ENCODE measurements at regions not wholly inside any gene's neighbourhood (a gene's known extent, or its start where the extent isn't known, plus 50 kb on each side); places are given as distances from the start of the nearest gene placed in this dataset.

DNA sequence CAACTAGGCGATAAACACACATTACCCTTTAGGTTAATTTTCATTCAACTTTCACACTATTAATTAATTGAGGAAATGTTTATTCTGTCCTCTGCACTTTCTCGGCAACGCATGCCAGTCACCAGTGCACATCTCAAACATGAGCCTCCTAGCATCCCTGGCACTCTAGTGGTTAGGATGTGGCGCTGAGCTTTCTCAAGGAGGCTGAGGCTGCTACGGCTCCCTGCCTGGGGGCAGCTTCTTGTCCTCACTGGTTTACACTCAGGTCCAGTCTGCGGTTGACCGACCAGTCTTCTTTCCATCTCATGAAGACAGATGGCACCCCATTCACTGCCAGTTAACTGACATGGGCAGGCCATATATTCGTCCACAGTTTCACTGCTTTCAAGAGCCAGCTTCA is 463.4 kb downstream of the EIPR1 start:
- TF ChIP-seq POLR2A (IDR thresholded peaks at IDR 0.05) (no peak), CTCF (IDR thresholded peaks at IDR 0.05 in 4 of 5, conservative IDR thresholded peaks at IDR 0.05 in 1 of 5) (no peak)

Data from gastrocnemius medialis (tissue), 4 donors.